H1 (cell line): ENCODE measurements at regions not wholly inside any gene's neighbourhood (a gene's known extent, or its start where the extent isn't known, plus 50 kb on each side); places are given as distances from the start of the nearest gene placed in this dataset.

Source experiments
- CTCF ChIA-PET: fragments of 300-600 bp; sonication (Branson Sonifier 250); formaldehyde crosslinking; loops from one replicate; lab custom pipeline; 2021; ENCODE audit not compliant: partially characterized antibody; lab: Charles Lee
- POLR2A ChIA-PET: fragments of 300-600 bp; sonication (Branson Sonifier 250); formaldehyde crosslinking; loops from one replicate; lab custom pipeline; 2021; ENCODE audit warnings: inconsistent platforms; ENCODE audit not compliant: partially characterized antibody; lab: Charles Lee
- DNase-seq, 2 experiments: peaks; one replicate each; pipeline versions ENCODE4 v3.0.0 to v3.0.0-alpha.2; 2010 to 2022; ENCODE audit warnings: low spot score in 2 of 2, low read depth in 1 of 2, mixed read lengths in 1 of 2
- FAIRE-seq: peaks from 2 replicates; lab custom pipeline; 2011; peaks lifted over from hg19 to GRCh38; lab: Jason Lieb, UNC
- H2AFZ ChIP-seq: 2 replicates; pipeline ENCODE4 v1.8.1; 2012; ENCODE audit warnings: low read length, inconsistent platforms
- H2AK5ac ChIP-seq: 2 replicates; pipeline ENCODE4 v1.6.1; 2013; ENCODE audit warnings: low read depth, low read length
- H2BK120ac ChIP-seq: replicated peaks from 2 replicates; pipeline ENCODE3; 2013; ENCODE audit warnings: low read depth, low read length, inconsistent platforms
- H2BK12ac ChIP-seq: 2 replicates; pipeline ENCODE4 v1.6.1; 2013; ENCODE audit warnings: low read depth, low read length
- H2BK15ac ChIP-seq: 2 replicates; pipeline ENCODE4 v1.6.1; 2013; ENCODE audit warnings: low read length
- H2BK20ac ChIP-seq: 2 replicates; pipeline ENCODE4 v1.6.1; 2013; ENCODE audit warnings: low read length
- H2BK5ac ChIP-seq: 2 replicates; pipeline ENCODE4 v1.6.1; 2013; ENCODE audit warnings: low read depth, low read length
- H3K14ac ChIP-seq: 2 replicates; pipeline ENCODE4 v1.6.1; 2013; ENCODE audit warnings: inconsistent platforms; ENCODE audit not compliant: insufficient read length
- H3K18ac ChIP-seq: 2 replicates; pipeline ENCODE4 v1.6.1; 2013; ENCODE audit warnings: low read length; ENCODE audit errors: extremely low read depth
- H3K23ac ChIP-seq: 2 replicates; pipeline ENCODE4 v1.6.1; 2013; ENCODE audit warnings: inconsistent platforms; ENCODE audit not compliant: insufficient read length
- H3K23me2 ChIP-seq: 2 replicates; pipeline ENCODE4 v1.6.1; 2013; ENCODE audit warnings: low read depth, low read length
- H3K27ac ChIP-seq: 2 replicates; pipeline ENCODE4 v1.6.1; 2011; ENCODE audit warnings: low read depth, low read length, inconsistent platforms
- H3K27me3 ChIP-seq, 4 experiments: replicated peaks in 1 of 4; 1 replicate in 1 of 4; 2 replicates in 3 of 4; pipeline versions ENCODE4 v1.6.1 to v1.8.1; 2011 to 2013; ENCODE audit warnings: low read length in 3 of 4, mild to moderate bottlenecking in 3 of 4, inconsistent platforms in 2 of 4, mixed read lengths in 2 of 4, moderate library complexity in 1 of 4; ENCODE audit not compliant: control insufficient read depth in 3 of 4, insufficient read depth in 3 of 4; ENCODE audit errors: extremely low read depth in 1 of 4
- H3K36me3 ChIP-seq, 4 experiments: 2 replicates each; pipeline versions ENCODE4 v1.6.1 to v1.8.1; 2011 to 2013; ENCODE audit warnings: mild to moderate bottlenecking in 4 of 4, low read length in 3 of 4, moderate library complexity in 2 of 4, control low read depth in 1 of 4, inconsistent platforms in 1 of 4; ENCODE audit not compliant: insufficient read depth in 4 of 4, control insufficient read depth in 2 of 4
- H3K4ac ChIP-seq: replicated peaks from 2 replicates; pipeline ENCODE3; 2013; ENCODE audit warnings: low read length, low read depth, mixed read lengths, inconsistent platforms; ENCODE audit not compliant: insufficient read length
- H3K4me1 ChIP-seq, 4 experiments: replicated peaks in 1 of 4; 1 replicate in 1 of 4; 2 replicates in 3 of 4; pipeline versions ENCODE4 v1.6.1 to v1.8.1; 2011 to 2013; ENCODE audit warnings: low read length in 3 of 4, inconsistent platforms in 2 of 4, mixed read lengths in 1 of 4; ENCODE audit not compliant: insufficient read depth in 4 of 4, control insufficient read depth in 3 of 4
- H3K4me2 ChIP-seq, 2 experiments: 2 replicates each; pipeline versions ENCODE4 v1.6.1 to v1.8.1; 2011 to 2013; ENCODE audit warnings: low read depth in 2 of 2, low read length in 2 of 2, control low read depth in 1 of 2, inconsistent platforms in 1 of 2, mild to moderate bottlenecking in 1 of 2; ENCODE audit not compliant: insufficient read depth in 1 of 2
- H3K4me3 ChIP-seq, 4 experiments: fragments of 200-600, 300-600 bp in 1 of 4; sonication (generic), shearing (Covaris generic), sonication (Bioruptor Twin) in 1 of 4; 2 replicates each; pipeline versions ENCODE4 v1.5.1 to v1.8.1; 2011 to 2016; ENCODE audit warnings: low read length in 4 of 4, low read depth in 3 of 4, control low read depth in 2 of 4, inconsistent platforms in 2 of 4, mild to moderate bottlenecking in 2 of 4, mixed read lengths in 1 of 4, moderate library complexity in 1 of 4; ENCODE audit not compliant: insufficient read depth in 2 of 4; ENCODE audit errors: extremely low read depth in 1 of 4
- H3K56ac ChIP-seq: replicated peaks from 2 replicates; pipeline ENCODE3; 2013; ENCODE audit warnings: low read depth, mild to moderate bottlenecking, mixed read lengths, low read length, inconsistent platforms; ENCODE audit not compliant: insufficient read length
- H3K79me1 ChIP-seq: 2 replicates; pipeline ENCODE4 v1.6.1; 2013; ENCODE audit warnings: low read depth, low read length, control low read depth
- H3K79me2 ChIP-seq, 2 experiments: 2 replicates each; pipeline versions ENCODE4 v1.6.1 to v1.8.1; 2012 to 2013; ENCODE audit warnings: low read length in 2 of 2, mild to moderate bottlenecking in 2 of 2, inconsistent platforms in 1 of 2; ENCODE audit not compliant: insufficient read depth in 2 of 2, control insufficient read depth in 1 of 2
- H3K9ac ChIP-seq, 4 experiments: replicated peaks in 1 of 4; 1 replicate in 1 of 4; 2 replicates in 3 of 4; pipeline versions ENCODE4 v1.6.1 to v1.8.1; 2011 to 2013; ENCODE audit warnings: low read depth in 3 of 4, low read length in 3 of 4, control low read depth in 2 of 4, mild to moderate bottlenecking in 2 of 4, moderate library complexity in 2 of 4, inconsistent platforms in 1 of 4; ENCODE audit errors: extremely low read depth in 1 of 4
- H3K9me3 ChIP-seq, 2 experiments: 2 replicates each; pipeline versions ENCODE4 v1.6.1 to v1.8.1; 2012 to 2013; ENCODE audit warnings: mild to moderate bottlenecking in 2 of 2, moderate library complexity in 2 of 2, control low read depth in 1 of 2, inconsistent platforms in 1 of 2, low read depth in 1 of 2, low read length in 1 of 2, mixed read lengths in 1 of 2; ENCODE audit not compliant: insufficient read depth in 2 of 2
- H4K20me1 ChIP-seq, 2 experiments: replicated peaks in 1 of 2; 2 replicates each; pipeline versions ENCODE3 to v1.8.1; 2011 to 2013; ENCODE audit warnings: inconsistent platforms in 2 of 2, low read length in 2 of 2, mild to moderate bottlenecking in 1 of 2; ENCODE audit not compliant: insufficient read depth in 2 of 2, control insufficient read depth in 1 of 2
- H4K5ac ChIP-seq: 2 replicates; pipeline ENCODE4 v1.6.1; 2013; ENCODE audit warnings: low read length, low read depth, mixed read lengths, inconsistent platforms; ENCODE audit not compliant: insufficient read length
- H4K8ac ChIP-seq: 2 replicates; pipeline ENCODE4 v1.8.0; 2013; ENCODE audit warnings: mild to moderate bottlenecking, moderate library complexity, low read length, inconsistent platforms; ENCODE audit not compliant: insufficient read depth; ENCODE audit errors: extremely low read depth
- H4K91ac ChIP-seq: replicated peaks from 2 replicates; pipeline ENCODE3; 2013; ENCODE audit warnings: low read length, mixed read lengths, inconsistent platforms; ENCODE audit not compliant: insufficient read length
- ASH2L ChIP-seq: fragments of 200-600, 300-600 bp; sonication (generic); IDR thresholded peaks from one replicate; pipeline ENCODE4 v1.7.1; 2017; ENCODE audit warnings: low read length
- BCL11A ChIP-seq, 2 experiments: IDR thresholded peaks; one replicate each; pipeline ENCODE4 v1.6.1; 2011; ENCODE audit warnings: low read depth in 2 of 2, low read length in 2 of 2, mild to moderate bottlenecking in 2 of 2
- CHD2 ChIP-seq: IDR thresholded peaks from 2 replicates; pipeline ENCODE4 v1.6.1; 2012; ENCODE audit warnings: low read length, improper control_type of control experiment
- EGR1 ChIP-seq: IDR thresholded peaks from 2 replicates; pipeline ENCODE4 v1.6.1; 2011; ENCODE audit warnings: low read depth, low read length, borderline replicate concordance
- KDM1A ChIP-seq: fragments of 200-600, 300-600 bp; sonication (generic); IDR thresholded peaks from 2 replicates; pipeline ENCODE4 v1.7.1; 2016; ENCODE audit warnings: mild to moderate bottlenecking, low read length, borderline replicate concordance
- MAX ChIP-seq: IDR thresholded peaks from 2 replicates; pipeline ENCODE4 v1.6.1; 2012; ENCODE audit warnings: inconsistent platforms
- NRF1 ChIP-seq: IDR thresholded peaks from 2 replicates; pipeline ENCODE4 v1.6.1; 2011; ENCODE audit warnings: mild to moderate bottlenecking, low read depth, low read length, improper control_type of control experiment
- SP2 ChIP-seq: IDR thresholded peaks from 2 replicates; pipeline ENCODE4 v1.6.1; 2012; ENCODE audit warnings: mild to moderate bottlenecking, low read length, inconsistent platforms
- SP4 ChIP-seq: IDR thresholded peaks from 2 replicates; pipeline ENCODE4 v1.6.1; 2012; ENCODE audit warnings: low read length, inconsistent platforms
- TAF1 ChIP-seq: IDR thresholded peaks from 2 replicates; pipeline ENCODE4 v1.6.1; 2011; ENCODE audit warnings: mild to moderate bottlenecking, low read depth, low read length
- USF2 ChIP-seq: IDR thresholded peaks from 2 replicates; pipeline ENCODE4 v1.6.1; 2011; ENCODE audit warnings: low read length, improper control_type of control experiment
- YY1 ChIP-seq: IDR thresholded peaks from 2 replicates; pipeline ENCODE4 v1.6.1; 2011; ENCODE audit warnings: low read depth, mild to moderate bottlenecking, low read length
- WGBS, 2 experiments: shearing (Covaris generic) in 1 of 2; methylation state at CpG; one replicate each; pipeline versions ENCODE4 v1.1.6 to v1.1.7; 2013 to 2015; ENCODE audit warnings: low lambda C conversion rate in 2 of 2, mixed read lengths in 2 of 2, inconsistent platforms in 1 of 2, low coverage in 1 of 2, missing lambda C conversion rate in 1 of 2; ENCODE audit not compliant: insufficient replicate concordance in 2 of 2, insufficient coverage in 1 of 2, insufficient read length in 1 of 2; ENCODE audit errors: extremely low coverage in 1 of 2, missing lambda C conversion rate in 1 of 2; 5-methylcytosine and 5-hydroxymethylcytosine counted together

- no peak overlapping the region for H2BK5ac ChIP-seq
- no peak overlapping the region for H2BK120ac ChIP-seq
- no peak overlapping the region for H2BK20ac ChIP-seq
- no peaks in the 10 kb centered on the region for H3K79me2 ChIP-seq
- H3K9me3 ChIP-seq: no peaks in the 10 kb centered on the region; a peak in 1 of 4 replicates
- H2BK15ac ChIP-seq: no peak overlapping the region
- no peak for FAIRE-seq
- no peak overlapping the region for H4K5ac ChIP-seq
- no peaks in the 10 kb centered on the region for H3K4me1 ChIP-seq
- no peak overlapping the region for H3K4me3 ChIP-seq
- ChIA-PET POLR2A (no interaction called here), CTCF (no interaction called here)
- no peaks in the 10 kb centered on the region for H3K27me3 ChIP-seq
- no peak overlapping the region for H2AK5ac ChIP-seq
- no peak overlapping the region for H3K56ac ChIP-seq
- H3K14ac ChIP-seq: no peak overlapping the region
- no peaks in the 10 kb centered on the region for H3K79me1 ChIP-seq
- no peak for DNase-seq
- H3K9ac ChIP-seq: no peak overlapping the region
- no peak overlapping the region for H3K27ac ChIP-seq
- H3K23me2 ChIP-seq: no peaks in the 10 kb centered on the region
- no peak overlapping the region for H2AFZ ChIP-seq
- TF ChIP-seq KDM1A (no peak), TAF1 (no peak), CHD2 (no peak), BCL11A (IDR thresholded peaks at IDR 0.05; ENCODE audit: low read depth in 2 of 2, low read length in 2 of 2) (no peak), YY1 (no peak), USF2 (no peak), SP2 (no peak), NRF1 (no peak), EGR1 (no peak), SP4 (no peak), ASH2L (no peak), MAX (no peak)
- H3K23ac ChIP-seq: no peak overlapping the region
- no peak overlapping the region for H3K4me2 ChIP-seq
- no peak overlapping the region for H4K91ac ChIP-seq
- no peak overlapping the region for H2BK12ac ChIP-seq
- no peak overlapping the region for H3K4ac ChIP-seq
- H4K20me1 ChIP-seq: no peaks in the 10 kb centered on the region
- H4K8ac ChIP-seq: no peak overlapping the region
- H3K18ac ChIP-seq: no peak overlapping the region
- WGBS, 2 experiments: 87% methylated on average over 2 of the region's 2 CpGs; no CpG with 5 or more reads in 1 of the 2 experiments
- no peaks in the 10 kb centered on the region for H3K36me3 ChIP-seq
Measured at GRCh38 chr4:138604556-138604955, 362.4 kb upstream of the SLC7A11 start.
